PC-3 (cell line): ENCODE measurements at regions not wholly inside any gene's neighbourhood (a gene's known extent, or its start where the extent isn't known, plus 50 kb on each side); places are given as distances from the start of the nearest gene placed in this dataset.

Experiments
- EZH2 ChIP-seq: fragments of 300-600 bp; sonication (generic); IDR thresholded peaks from one replicate; pipeline ENCODE4 v1.6.1; 2017; ENCODE audit warnings: antibody characterized with exemption, mild to moderate bottlenecking, low read length; ENCODE audit not compliant: unreplicated experiment
- TF ChIP-seq, protein P1 (sequence below): fragments of 300-600 bp; sonication (generic); conservative IDR thresholded peaks from 2 replicates; pipeline ENCODE4 v1.5.1; 2017; ENCODE audit warnings: antibody characterized with exemption, low read depth, mild to moderate bottlenecking, low read length

DNA sequence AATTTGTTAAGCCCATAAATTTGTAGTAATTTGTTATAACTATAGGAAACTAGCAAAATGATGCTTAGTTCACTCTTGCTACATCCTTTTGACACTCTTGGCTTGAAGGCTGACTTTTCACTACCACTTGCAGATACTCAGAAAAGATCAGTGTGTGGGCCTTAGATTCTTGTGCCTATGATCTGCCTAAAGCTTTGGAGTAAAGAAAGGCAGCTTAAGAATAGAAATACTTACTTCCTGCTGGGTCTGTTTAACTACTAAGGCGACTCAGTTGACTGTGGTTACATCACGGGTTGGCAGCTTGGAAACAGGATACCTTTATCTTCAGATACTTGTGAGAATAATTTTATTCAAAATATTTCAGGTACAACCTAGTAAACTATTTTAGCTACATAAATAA, 201.4 kb upstream of the FMR1 start:
- no peak for TF ChIP-seq EZH2
- TF ChIP-seq, protein P1, sequence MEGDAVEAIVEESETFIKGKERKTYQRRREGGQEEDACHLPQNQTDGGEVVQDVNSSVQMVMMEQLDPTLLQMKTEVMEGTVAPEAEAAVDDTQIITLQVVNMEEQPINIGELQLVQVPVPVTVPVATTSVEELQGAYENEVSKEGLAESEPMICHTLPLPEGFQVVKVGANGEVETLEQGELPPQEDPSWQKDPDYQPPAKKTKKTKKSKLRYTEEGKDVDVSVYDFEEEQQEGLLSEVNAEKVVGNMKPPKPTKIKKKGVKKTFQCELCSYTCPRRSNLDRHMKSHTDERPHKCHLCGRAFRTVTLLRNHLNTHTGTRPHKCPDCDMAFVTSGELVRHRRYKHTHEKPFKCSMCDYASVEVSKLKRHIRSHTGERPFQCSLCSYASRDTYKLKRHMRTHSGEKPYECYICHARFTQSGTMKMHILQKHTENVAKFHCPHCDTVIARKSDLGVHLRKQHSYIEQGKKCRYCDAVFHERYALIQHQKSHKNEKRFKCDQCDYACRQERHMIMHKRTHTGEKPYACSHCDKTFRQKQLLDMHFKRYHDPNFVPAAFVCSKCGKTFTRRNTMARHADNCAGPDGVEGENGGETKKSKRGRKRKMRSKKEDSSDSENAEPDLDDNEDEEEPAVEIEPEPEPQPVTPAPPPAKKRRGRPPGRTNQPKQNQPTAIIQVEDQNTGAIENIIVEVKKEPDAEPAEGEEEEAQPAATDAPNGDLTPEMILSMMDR: no peak
